Transverse colon (tissue), 4 donors: ENCODE measurements at regions not wholly inside any gene's neighbourhood (a gene's known extent, or its start where the extent isn't known, plus 50 kb on each side); places are given as distances from the start of the nearest gene placed in this dataset.

Experiments
- DNase-seq: peaks from one replicate; pipeline ENCODE4 v3.0.0-alpha.2; 2019
- H3K27ac ChIP-seq, 4 donors: fragments of 200-600 bp; sonication (generic); 2 replicates each; pipeline ENCODE4 v1.5.1; 2016 to 2018; ENCODE audit warnings: inconsistent platforms in 4 of 4
- H3K27me3 ChIP-seq: fragments of 200-600 bp; sonication (generic); 2 replicates; pipeline ENCODE4 v1.5.1; 2017; ENCODE audit warnings: inconsistent platforms
- H3K36me3 ChIP-seq, 4 donors: fragments of 200-600 bp; sonication (generic); 2 replicates each; pipeline ENCODE4 v1.5.1; 2017 to 2019; ENCODE audit warnings: inconsistent platforms in 4 of 4
- H3K4me1 ChIP-seq, 4 donors: fragments of 200-600 bp; sonication (generic); 2 replicates each; pipeline ENCODE4 v1.5.1; 2017 to 2020; ENCODE audit warnings: inconsistent platforms in 4 of 4
- H3K4me3 ChIP-seq, 4 donors: fragments of 200-600 bp; sonication (generic); 1 replicate in 1 of 4; 2 replicates in 3 of 4; pipeline versions ENCODE4 v1.5.1 to v1.6.1; 2017 to 2019; ENCODE audit warnings: inconsistent platforms in 4 of 4
- H3K9me3 ChIP-seq, 2 donors: fragments of 200-600 bp; sonication (generic); 2 replicates each; pipeline ENCODE4 v1.5.1; 2017 to 2019; ENCODE audit warnings: inconsistent platforms in 2 of 2
- EP300 ChIP-seq: sonication (generic); formaldehyde crosslinking; IDR thresholded peaks from one replicate; pipeline ENCODE4 v1.6.1; 2017; ENCODE audit warnings: antibody characterized with exemption, low read depth
- POLR2A ChIP-seq: fragments of 450-650 bp; IDR thresholded peaks from one replicate; pipeline ENCODE4 v1.6.1; 2016; ENCODE audit warnings: antibody characterized with exemption, mild to moderate bottlenecking, moderate library complexity
- POLR2AphosphoS5 ChIP-seq, 3 donors: sonication (generic); formaldehyde crosslinking; IDR thresholded peaks; one replicate each; pipeline ENCODE4 v1.6.1; 2016; ENCODE audit warnings: antibody characterized with exemption in 3 of 3
- WGBS, 2 donors: methylation state at CpG; one replicate each; pipeline ENCODE4 v1.1.5; 2018; ENCODE audit warnings: low coverage in 1 of 2; 5-methylcytosine and 5-hydroxymethylcytosine counted together
- in situ Hi-C, 4 donors: fragments of 200-750 bp; cut with MboI; loops; one replicate each; pipeline versions ENCODE4 v1.15.0 to v1.15.1; 2017; ENCODE audit warnings: low sequenced_read_pairs in 3 of 4, low pct_ligation_motif_present in 1 of 4, low pct_unique_long_range_greater_than_20kb in 1 of 4
- intact Hi-C: fragments of 100-400 bp; cut with DNase I; formaldehyde crosslinking; loops from one replicate; pipeline ENCODE4 v1.15.1; 2023; ENCODE audit warnings: low total_unique reads
- TF ChIP-seq, protein P1 (sequence below), 5 experiments: fragments of 200-600 bp in 3 of 5; fragments of 450-650 bp in 2 of 5; sonication (generic) in 3 of 5; IDR thresholded peaks; 1 replicate in 2 of 5; 2 replicates in 3 of 5; pipeline ENCODE4 v1.5.1; 2016 to 2017; ENCODE audit warnings: antibody characterized with exemption in 5 of 5, inconsistent platforms in 3 of 5, mild to moderate bottlenecking in 2 of 5, moderate library complexity in 1 of 5

GRCh38 chr5:35518104-35518503 is 99.6 kb upstream of the SPEF2 start:
- DNase-seq, result no peak
- no peak overlapping the region for H3K27ac ChIP-seq
- WGBS, 2 donors, result 63 to 77% methylated on average over 1 of the region's 1 CpG
- intact Hi-C loops, result no loop called here
- in situ Hi-C loops, result no loop called here
- H3K36me3 ChIP-seq, result no peaks in the 10 kb centered on the region
- H3K4me1 ChIP-seq, result no peaks in the 10 kb centered on the region
- H3K27me3 ChIP-seq, result no peaks in the 10 kb centered on the region
- no peak for TF ChIP-seq EP300
- no peak for TF ChIP-seq POLR2A
- TF ChIP-seq POLR2AphosphoS5 (IDR thresholded peaks at IDR 0.05), result no peak
- TF ChIP-seq, protein P1, sequence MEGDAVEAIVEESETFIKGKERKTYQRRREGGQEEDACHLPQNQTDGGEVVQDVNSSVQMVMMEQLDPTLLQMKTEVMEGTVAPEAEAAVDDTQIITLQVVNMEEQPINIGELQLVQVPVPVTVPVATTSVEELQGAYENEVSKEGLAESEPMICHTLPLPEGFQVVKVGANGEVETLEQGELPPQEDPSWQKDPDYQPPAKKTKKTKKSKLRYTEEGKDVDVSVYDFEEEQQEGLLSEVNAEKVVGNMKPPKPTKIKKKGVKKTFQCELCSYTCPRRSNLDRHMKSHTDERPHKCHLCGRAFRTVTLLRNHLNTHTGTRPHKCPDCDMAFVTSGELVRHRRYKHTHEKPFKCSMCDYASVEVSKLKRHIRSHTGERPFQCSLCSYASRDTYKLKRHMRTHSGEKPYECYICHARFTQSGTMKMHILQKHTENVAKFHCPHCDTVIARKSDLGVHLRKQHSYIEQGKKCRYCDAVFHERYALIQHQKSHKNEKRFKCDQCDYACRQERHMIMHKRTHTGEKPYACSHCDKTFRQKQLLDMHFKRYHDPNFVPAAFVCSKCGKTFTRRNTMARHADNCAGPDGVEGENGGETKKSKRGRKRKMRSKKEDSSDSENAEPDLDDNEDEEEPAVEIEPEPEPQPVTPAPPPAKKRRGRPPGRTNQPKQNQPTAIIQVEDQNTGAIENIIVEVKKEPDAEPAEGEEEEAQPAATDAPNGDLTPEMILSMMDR (IDR thresholded peaks at IDR 0.05), result no peak
- H3K4me3 ChIP-seq, result no peak overlapping the region
- H3K9me3 ChIP-seq, result no peaks in the 10 kb centered on the region

DNA sequence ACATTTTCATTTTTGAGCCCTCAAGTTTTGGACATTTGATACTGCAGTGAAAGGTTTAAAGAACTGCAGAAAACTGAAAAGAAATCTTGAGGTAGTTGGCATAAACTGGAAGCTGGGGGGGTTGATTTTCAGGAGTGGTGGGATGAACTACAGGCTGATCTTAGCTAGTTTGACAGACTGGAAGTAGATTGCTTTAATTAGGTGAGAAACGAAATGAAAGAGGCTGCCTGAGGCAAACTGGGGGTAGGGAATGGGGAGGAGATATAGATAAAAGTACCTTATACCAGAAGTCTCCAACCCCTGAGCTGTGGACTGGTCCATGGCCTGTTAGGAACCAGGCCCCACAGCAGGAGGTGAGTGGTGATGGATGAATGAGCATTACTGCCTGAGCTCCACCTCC is 101.4 kb upstream of the SPEF2 start:
- H3K4me3 ChIP-seq, result no peak overlapping the region
- intact Hi-C loops (no loop called here), in situ Hi-C loops (no loop called here)
- H3K9me3 ChIP-seq, result no peaks in the 10 kb centered on the region
- no peaks in the 10 kb centered on the region for H3K36me3 ChIP-seq
- no peak for TF ChIP-seq POLR2AphosphoS5 (IDR thresholded peaks at IDR 0.05)
- no peak for TF ChIP-seq POLR2A
- TF ChIP-seq EP300, result no peak
- TF ChIP-seq, protein P1 (IDR thresholded peaks at IDR 0.05), result no peak
- DNase-seq, result no peak
- H3K4me1 ChIP-seq, result no peaks in the 10 kb centered on the region
- H3K27ac ChIP-seq, result no peak overlapping the region
- WGBS, 2 donors, result 20 to 26% methylated on average over 1 of the region's 1 CpG
- no peaks in the 10 kb centered on the region for H3K27me3 ChIP-seq

DNA sequence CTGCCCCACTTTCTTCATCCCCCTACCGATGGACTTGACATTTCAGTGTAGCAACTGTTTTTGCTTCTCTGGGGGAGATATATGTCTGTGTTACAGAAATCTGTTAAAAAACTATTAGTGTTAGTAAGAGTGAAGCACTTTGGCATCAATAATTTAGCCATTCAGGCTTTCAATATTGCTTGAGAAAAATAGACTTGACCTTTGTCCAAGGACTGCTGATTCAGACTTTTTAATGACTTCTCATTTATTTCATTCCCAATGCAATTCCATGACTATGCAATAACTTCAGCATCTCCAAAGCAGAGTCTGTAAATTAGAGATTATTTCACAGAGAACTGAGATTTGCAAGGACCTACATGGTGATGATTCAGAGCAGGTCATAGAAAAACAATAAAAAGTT is 104.1 kb upstream of the SPEF2 start:
- intact Hi-C loops (no loop called here), in situ Hi-C loops (no loop called here)
- H3K4me1 ChIP-seq, result no peaks in the 10 kb centered on the region
- WGBS, 2 donors, result 79 to 93% methylated on average over 1 of the region's 1 CpG
- no peaks in the 10 kb centered on the region for H3K36me3 ChIP-seq
- no peaks in the 10 kb centered on the region for H3K9me3 ChIP-seq
- H3K4me3 ChIP-seq, result no peak overlapping the region
- no peak overlapping the region for H3K27ac ChIP-seq
- no peak for DNase-seq
- no peaks in the 10 kb centered on the region for H3K27me3 ChIP-seq
- TF ChIP-seq POLR2A (no peak), EP300 (no peak), POLR2AphosphoS5 (IDR thresholded peaks at IDR 0.05) (no peak)
- TF ChIP-seq, protein P1 (IDR thresholded peaks at IDR 0.05), result no peak

DNA sequence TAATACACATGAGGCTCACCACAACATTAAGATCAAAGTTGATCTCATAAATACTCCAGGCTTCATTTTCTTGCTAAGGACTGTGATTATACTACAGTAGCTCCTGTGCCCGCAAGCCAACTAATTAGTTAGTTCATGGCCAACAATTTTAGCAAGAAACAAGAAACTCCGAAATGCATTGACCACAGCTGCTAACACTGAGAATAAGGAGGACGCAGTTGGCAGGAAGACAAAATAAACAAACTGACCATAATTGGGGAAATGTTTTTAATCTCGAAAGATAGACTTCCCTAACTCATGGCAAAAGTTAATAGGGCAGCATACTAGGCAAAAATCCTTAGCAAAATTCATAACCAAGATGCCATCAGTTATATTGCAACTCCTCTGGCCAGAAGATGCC is 115.5 kb upstream of the SPEF2 start:
- 62 to 63% methylated on average over 4 of the region's 4 CpGs for WGBS, 2 donors
- Histone ChIP-seq H3K27ac (no peak overlapping the region), H3K36me3 (no peaks in the 10 kb centered on the region), H3K4me3 (no peak overlapping the region), H3K4me1 (no peaks in the 10 kb centered on the region), H3K9me3 (peaks cover 0 to 2% of the 10 kb centered on the region in 2 donors), H3K27me3 (no peaks in the 10 kb centered on the region)
- TF ChIP-seq EP300, result no peak
- TF ChIP-seq, protein P1 (IDR thresholded peaks at IDR 0.05), result no peak
- intact Hi-C loops (no loop called here), in situ Hi-C loops (no loop called here)
- no peak for DNase-seq
